Fibroblast of skin of right biceps (primary cell): ENCODE measurements at regions not wholly inside any gene's neighbourhood (a gene's known extent, or its start where the extent isn't known, plus 50 kb on each side); places are given as distances from the start of the nearest gene placed in this dataset.

Experiments
- DNase-seq: peaks from one replicate; pipeline ENCODE4 v3.0.0-alpha.2; 2013

- DNase-seq: no peak
These were observed 116.2 kb downstream of the NSUN3 start for GRCh38 chr3:94179059-94179458.

- DNase-seq: no peak
These were observed 120.7 kb downstream of the NSUN3 start for GRCh38 chr3:94183551-94183950.

DNA sequence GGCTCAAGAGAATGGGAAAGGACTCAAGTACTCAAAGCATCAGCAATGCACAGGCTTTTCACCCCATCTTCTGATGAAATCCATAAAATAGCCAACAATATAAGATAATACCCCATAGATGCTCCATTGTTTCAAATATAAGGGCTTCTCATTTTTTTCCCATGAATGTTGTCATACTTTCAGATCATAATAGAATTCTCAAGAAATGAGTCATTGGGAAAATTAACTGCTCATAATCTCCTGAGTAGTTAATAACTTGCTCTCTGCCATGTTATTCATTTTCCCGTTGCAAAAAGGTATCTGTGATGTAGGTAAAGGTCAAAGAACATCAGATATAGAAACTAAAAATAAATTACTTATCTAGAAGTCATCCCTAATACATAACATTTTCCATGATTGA lies 121.9 kb downstream of the NSUN3 start:
- DNase-seq: peak; percentile 67

DNA sequence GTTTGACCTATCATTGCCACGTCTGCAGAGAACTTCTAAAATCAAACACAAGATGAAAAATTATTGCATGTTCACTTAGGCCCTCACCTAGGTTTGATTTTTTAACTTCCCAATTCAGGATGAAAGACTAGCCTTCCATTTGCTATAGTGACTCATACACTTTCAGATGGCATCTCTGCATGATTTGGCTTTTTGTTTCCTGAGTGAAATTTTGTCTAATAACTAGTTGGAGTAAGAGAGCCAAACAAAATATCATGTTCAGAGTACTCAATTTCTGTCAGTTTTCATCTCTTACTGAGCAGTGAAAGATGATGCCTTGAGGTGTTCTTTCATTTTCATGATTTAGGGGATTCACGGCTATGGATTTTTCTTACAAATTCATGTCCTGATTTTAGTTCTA lies 122.9 kb downstream of the NSUN3 start:
- DNase-seq: peak; percentile 13

- DNase-seq: no peak
These were observed 124.8 kb downstream of the NSUN3 start for GRCh38 chr3:94187697-94188096.

- DNase-seq: no peak
These were observed 132.5 kb downstream of the NSUN3 start for GRCh38 chr3:94195381-94195780.

- DNase-seq: no peak
These were observed 143.4 kb downstream of the NSUN3 start for GRCh38 chr3:94206291-94206690.

GRCh38 chr3:94210256-94210655 lies 147.4 kb downstream of the NSUN3 start:
- DNase-seq: peak; percentile 3

DNA sequence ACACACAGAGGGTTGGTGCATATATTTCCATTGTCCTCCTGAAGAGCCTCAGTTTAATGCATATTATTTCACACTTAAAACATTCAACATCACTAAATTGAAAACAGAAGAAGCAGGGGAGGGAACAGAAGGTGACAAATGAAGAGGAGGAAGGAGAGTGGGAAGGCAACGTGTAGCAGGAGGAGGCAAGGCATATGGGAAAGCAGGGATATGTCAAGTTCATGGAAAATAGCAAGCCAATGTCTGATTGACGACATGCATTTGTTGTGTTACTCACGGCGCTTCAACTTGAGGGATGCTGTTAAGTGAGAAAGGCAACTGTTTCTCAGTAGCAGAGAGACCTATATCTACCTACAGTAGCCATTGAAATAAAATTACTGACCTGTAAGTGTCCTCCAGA lies 154.5 kb downstream of the NSUN3 start:
- no peak for DNase-seq

- no peak for DNase-seq
These were observed 157.6 kb downstream of the NSUN3 start for GRCh38 chr3:94220426-94220825.

- no peak for DNase-seq
These were observed 159.0 kb downstream of the NSUN3 start for GRCh38 chr3:94221829-94222228.

GRCh38 chr3:94225148-94225865 lies 162.4 kb downstream of the NSUN3 start:
- peak; percentile 36 for DNase-seq

DNA sequence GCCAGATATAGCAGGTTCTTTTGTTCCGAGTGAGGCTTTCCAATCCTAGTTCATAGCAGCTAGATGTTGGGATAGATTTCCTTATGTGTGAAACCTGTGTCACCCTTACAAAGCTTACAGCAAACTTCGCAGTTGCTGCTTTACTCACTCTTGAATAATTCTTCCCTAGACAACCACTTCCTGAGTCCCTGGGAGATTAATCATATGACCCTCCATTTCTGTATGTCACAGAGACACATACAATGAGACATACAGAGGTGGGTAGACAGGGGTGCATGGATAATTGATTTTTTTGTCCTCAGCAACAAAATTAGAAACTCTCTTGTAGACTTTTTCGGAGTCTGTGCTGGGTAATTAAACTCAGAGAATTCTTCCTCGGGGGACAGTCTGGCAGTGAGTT lies 163.2 kb downstream of the NSUN3 start:
- DNase-seq: peak; percentile 89

GRCh38 chr3:94232921-94233320 lies 170.1 kb downstream of the NSUN3 start:
- DNase-seq: no peak

- peak; percentile 52 for DNase-seq
These were observed 171.4 kb downstream of the NSUN3 start for GRCh38 chr3:94234177-94234788.

DNA sequence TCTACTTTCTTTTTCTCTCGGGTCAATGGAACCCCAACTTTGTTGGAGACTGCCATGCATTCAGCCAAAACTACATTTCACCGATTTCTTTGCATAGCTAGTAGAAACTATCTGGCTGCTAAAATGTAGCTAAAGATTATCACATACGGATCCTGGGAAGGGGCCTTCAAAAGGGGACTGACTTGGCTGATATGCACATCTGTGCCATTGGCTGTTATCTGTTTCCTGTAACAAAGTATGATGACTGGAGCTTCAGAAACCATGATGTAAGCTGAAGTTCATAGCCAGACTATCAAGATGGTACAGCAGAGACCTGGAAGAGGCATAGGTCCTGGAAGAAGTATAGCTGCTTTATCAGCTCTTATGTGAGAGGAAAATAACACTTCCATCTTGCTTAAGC lies 179.1 kb downstream of the NSUN3 start:
- DNase-seq: no peak

- peak; percentile 84 for DNase-seq
These were observed 183.3 kb downstream of the NSUN3 start for GRCh38 chr3:94246171-94246570.

DNA sequence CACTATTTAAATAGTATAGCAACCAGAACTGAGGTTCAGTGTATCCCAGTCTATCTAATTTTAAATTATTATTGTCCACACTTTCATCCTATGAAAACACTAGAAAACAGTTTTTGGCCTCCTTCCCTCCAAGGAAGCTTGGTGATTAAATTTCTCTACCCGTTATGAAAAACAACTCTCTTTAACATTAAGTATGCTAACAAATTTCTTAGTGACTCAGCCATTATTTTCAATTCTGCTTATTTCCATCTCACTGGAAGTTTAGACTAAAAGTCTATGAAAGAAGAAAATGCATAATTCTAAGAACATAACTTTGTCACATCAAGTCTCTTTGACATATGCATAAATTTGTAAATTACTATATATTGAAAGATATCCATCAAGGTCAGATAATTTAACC lies 185.2 kb downstream of the NSUN3 start:
- no peak for DNase-seq

- peak; percentile 72 for DNase-seq
These were observed 186.7 kb downstream of the NSUN3 start for GRCh38 chr3:94249491-94250079.

GRCh38 chr3:94251566-94251965 lies 188.7 kb downstream of the NSUN3 start:
- DNase-seq: no peak

- DNase-seq: no peak
These were observed 189.5 kb downstream of the NSUN3 start for GRCh38 chr3:94252316-94252715.

DNA sequence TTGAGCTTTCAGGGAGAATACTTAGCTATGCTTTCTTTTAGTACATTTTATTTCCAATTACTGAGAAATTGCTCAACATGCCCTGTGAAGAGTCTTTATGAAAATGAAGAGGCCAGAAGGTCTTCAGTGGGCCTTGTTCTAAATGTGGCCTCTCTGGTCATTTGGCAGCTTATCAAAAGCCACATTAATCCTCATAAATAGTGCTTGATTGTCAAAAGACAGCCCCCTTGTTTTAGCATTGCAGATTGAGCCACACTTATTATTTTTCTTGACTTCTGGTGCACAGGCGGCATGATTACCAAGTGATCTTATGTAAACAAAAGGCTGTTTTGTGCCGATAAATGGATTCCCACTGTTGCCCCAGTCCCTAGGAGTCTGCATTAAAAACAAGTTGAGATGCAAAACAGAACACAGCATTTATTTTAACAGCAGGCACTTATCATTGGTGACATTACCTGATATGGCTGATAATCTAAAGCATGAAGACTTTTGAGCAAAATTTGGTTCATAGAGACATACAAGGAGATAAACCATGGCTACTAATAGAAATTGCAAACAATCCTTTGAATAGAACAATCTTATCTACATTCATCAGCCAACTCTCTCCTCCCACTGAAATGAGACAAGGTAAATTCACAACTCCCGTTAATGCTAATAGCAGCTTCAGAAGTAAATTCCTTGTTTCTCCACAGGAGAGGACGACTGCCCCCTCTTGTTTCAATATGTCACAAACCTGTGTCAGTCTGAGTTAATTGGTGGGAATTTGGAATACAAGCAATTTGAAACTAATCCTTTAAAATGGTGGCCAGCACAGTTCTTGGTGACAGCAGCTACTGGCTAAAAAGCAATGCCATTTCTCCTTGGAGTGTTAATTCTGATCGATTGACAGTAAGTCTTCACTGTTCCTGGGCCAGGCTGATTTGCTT lies 194.3 kb downstream of the NSUN3 start:
- no peak for DNase-seq

GRCh38 chr3:94258851-94259250 lies 196.0 kb downstream of the NSUN3 start:
- no peak for DNase-seq
